ENCODE measurements at regions not wholly inside any gene's neighbourhood (a gene's known extent, or its start where the extent isn't known, plus 50 kb on each side); places are given as distances from the start of the nearest gene placed in this dataset.

DNA sequence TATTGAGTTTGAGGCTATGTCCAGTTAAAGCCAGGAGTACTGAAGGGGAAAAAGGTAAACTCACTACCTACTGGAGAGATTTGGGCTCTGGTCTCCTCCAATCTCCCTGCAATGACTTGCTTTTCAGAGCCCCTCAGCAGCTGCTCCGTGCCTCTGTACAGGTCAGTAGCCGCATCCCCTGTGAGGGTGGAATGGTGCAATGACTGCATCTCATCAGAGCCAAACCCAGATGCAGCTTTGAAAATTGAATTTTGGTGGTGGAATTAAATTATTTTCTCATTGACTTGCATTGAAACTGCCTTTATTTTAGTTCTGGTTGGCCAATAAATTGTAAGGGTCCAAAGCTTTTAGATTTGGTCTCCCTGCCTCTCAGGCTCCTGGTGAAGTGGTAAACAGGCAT lies 166.7 kb downstream of the DLL1 start:
- peaks cover 0 to 11% of the 10 kb centered on the region in 2 donors for H3K9me3 ChIP-seq (replicated peaks in 1 of 2; ENCODE audit: control insufficient read depth in 1 of 2, insufficient read depth in 1 of 2, low read length in 2 of 2)
- H3K79me2 ChIP-seq (ENCODE audit: insufficient read depth, low read length): no peaks in the 10 kb centered on the region
- TF ChIP-seq, protein P1, sequence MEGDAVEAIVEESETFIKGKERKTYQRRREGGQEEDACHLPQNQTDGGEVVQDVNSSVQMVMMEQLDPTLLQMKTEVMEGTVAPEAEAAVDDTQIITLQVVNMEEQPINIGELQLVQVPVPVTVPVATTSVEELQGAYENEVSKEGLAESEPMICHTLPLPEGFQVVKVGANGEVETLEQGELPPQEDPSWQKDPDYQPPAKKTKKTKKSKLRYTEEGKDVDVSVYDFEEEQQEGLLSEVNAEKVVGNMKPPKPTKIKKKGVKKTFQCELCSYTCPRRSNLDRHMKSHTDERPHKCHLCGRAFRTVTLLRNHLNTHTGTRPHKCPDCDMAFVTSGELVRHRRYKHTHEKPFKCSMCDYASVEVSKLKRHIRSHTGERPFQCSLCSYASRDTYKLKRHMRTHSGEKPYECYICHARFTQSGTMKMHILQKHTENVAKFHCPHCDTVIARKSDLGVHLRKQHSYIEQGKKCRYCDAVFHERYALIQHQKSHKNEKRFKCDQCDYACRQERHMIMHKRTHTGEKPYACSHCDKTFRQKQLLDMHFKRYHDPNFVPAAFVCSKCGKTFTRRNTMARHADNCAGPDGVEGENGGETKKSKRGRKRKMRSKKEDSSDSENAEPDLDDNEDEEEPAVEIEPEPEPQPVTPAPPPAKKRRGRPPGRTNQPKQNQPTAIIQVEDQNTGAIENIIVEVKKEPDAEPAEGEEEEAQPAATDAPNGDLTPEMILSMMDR (IDR thresholded peaks at IDR 0.05): no peak
- 86% methylated on average over 1 of the region's 2 CpGs for WGBS (ENCODE audit: insufficient coverage)
- H3K27ac ChIP-seq (ENCODE audit: low read depth in 1 of 2, low read length in 2 of 2): no peak overlapping the region
- Mint-ChIP-seq H3K4me3 (no peak overlapping the region), H3K9me3 (peaks cover 9 to 25% (median 21%) of the 10 kb centered on the region in 7 donors), H3K27me3 (ENCODE audit: low read depth in 3 of 3) (peaks cover 0 to 4% (median 1%) of the 10 kb centered on the region in 3 donors), H3K4me1 (no peaks in the 10 kb centered on the region), H3K27ac (no peak overlapping the region), H3K36me3 (no peaks in the 10 kb centered on the region)
- H4K20me1 ChIP-seq (ENCODE audit: insufficient read depth, low read length): no peaks in the 10 kb centered on the region
- no peaks in the 10 kb centered on the region for H3K36me3 ChIP-seq (replicated peaks in 1 of 2; ENCODE audit: control insufficient read depth in 1 of 2, insufficient read depth in 2 of 2, low read length in 2 of 2)
- no peak overlapping the region for H2AFZ ChIP-seq (ENCODE audit: insufficient read depth, low read depth, low read length, poor library complexity, severe bottlenecking)
- no peak overlapping the region for H3K4me3 ChIP-seq (replicated peaks in 1 of 3; ENCODE audit: low read depth in 2 of 3, low read length in 3 of 3)
- H3K27me3 ChIP-seq (ENCODE audit: control insufficient read depth in 2 of 2, insufficient read depth in 2 of 2, low read length in 2 of 2): no peaks in the 10 kb centered on the region
- DNase-seq: no peak
- intact Hi-C loops (cut with micrococcal nuclease): no loop called here
- H3K4me1 ChIP-seq (ENCODE audit: control insufficient read depth in 1 of 2, insufficient read depth in 2 of 2, low read length in 2 of 2): no peaks in the 10 kb centered on the region
- no peak overlapping the region for H3K4me2 ChIP-seq (replicated peaks; ENCODE audit: extremely low read depth, low read length, poor library complexity, severe bottlenecking)
- H3K9ac ChIP-seq (ENCODE audit: insufficient read depth, low read length, poor library complexity, severe bottlenecking): no peak overlapping the region

DNA sequence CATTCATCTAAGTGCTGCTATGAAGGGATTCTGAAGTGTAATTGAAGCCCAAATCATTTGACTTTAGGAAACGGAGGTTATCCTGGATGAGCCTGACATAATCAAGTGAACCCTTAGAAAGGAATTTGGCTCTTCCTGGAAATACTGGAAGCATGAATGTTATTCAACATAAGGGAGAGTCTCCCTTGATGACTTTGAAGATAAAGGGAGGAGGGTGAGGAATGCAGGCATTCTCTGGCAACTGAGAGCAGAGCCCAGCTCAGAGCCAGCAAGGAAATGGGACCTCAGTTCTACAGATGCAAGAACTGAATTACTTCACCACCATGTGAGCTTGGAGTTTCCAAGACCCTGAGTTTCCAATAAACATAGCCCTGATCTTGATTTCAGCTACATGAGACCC lies 168.2 kb downstream of the DLL1 start:
- H2AFZ ChIP-seq (ENCODE audit: insufficient read depth, low read depth, low read length, poor library complexity, severe bottlenecking): no peak overlapping the region
- no peak overlapping the region for H3K27ac Mint-ChIP-seq
- H3K9me3 ChIP-seq (replicated peaks in 1 of 2; ENCODE audit: control insufficient read depth in 1 of 2, insufficient read depth in 1 of 2, low read length in 2 of 2): peaks cover 0 to 11% of the 10 kb centered on the region in 2 donors

More for the DNA sequence above, 168.2 kb downstream of the DLL1 start:
- H3K4me3 ChIP-seq (replicated peaks in 1 of 3; ENCODE audit: low read depth in 2 of 3, low read length in 3 of 3): no peak overlapping the region
- TF ChIP-seq, protein P1 (IDR thresholded peaks at IDR 0.05): no peak
- Mint-ChIP-seq H3K27me3 (ENCODE audit: low read depth in 3 of 3) (peaks cover 0 to 4% (median 1%) of the 10 kb centered on the region in 3 donors), H3K4me1 (no peaks in the 10 kb centered on the region), H3K4me3 (no peak overlapping the region), H3K9me3 (peaks cover 9 to 32% (median 24%) of the 10 kb centered on the region in 7 donors), H3K36me3 (no peaks in the 10 kb centered on the region)
- no peak for DNase-seq
- H3K4me2 ChIP-seq (replicated peaks; ENCODE audit: extremely low read depth, low read length, poor library complexity, severe bottlenecking): no peak overlapping the region
- H3K4me1 ChIP-seq (ENCODE audit: control insufficient read depth in 1 of 2, insufficient read depth in 2 of 2, low read length in 2 of 2): no peaks in the 10 kb centered on the region
- no peaks in the 10 kb centered on the region for H4K20me1 ChIP-seq (ENCODE audit: insufficient read depth, low read length)
- intact Hi-C loops (cut with micrococcal nuclease): no loop called here
- H3K36me3 ChIP-seq (replicated peaks in 1 of 2; ENCODE audit: control insufficient read depth in 1 of 2, insufficient read depth in 2 of 2, low read length in 2 of 2): no peaks in the 10 kb centered on the region
- no peaks in the 10 kb centered on the region for H3K27me3 ChIP-seq (ENCODE audit: control insufficient read depth in 2 of 2, insufficient read depth in 2 of 2, low read length in 2 of 2)
- WGBS (ENCODE audit: insufficient coverage): 100% methylated on average over 1 of the region's 1 CpG
- H3K9ac ChIP-seq (ENCODE audit: insufficient read depth, low read length, poor library complexity, severe bottlenecking): no peak overlapping the region
- no peak overlapping the region for H3K27ac ChIP-seq (ENCODE audit: low read depth in 1 of 2, low read length in 2 of 2)
- H3K79me2 ChIP-seq (ENCODE audit: insufficient read depth, low read length): no peaks in the 10 kb centered on the region

All from CD14-positive monocyte (primary cell).